Hypothalamus (tissue), 51 donors: ENCODE measurements at regions not wholly inside any gene's neighbourhood (a gene's known extent, or its start where the extent isn't known, plus 50 kb on each side); places are given as distances from the start of the nearest gene placed in this dataset.
"Not testable (repeated sequence)": the region's sequence is repeated elsewhere in the genome, so short reads cannot be mapped to it uniquely, and the experiment has no call there.

Source experiments
- DNase-seq, 51 donors: peaks; one replicate each; lab custom pipeline; 2025; lab: John Stamatoyannopoulos, UW

GRCh38 chr7:112985377-112985987 is 101.1 kb downstream of the GPR85 start:
- no peak for DNase-seq

- DNase-seq, result no peak
These were observed 104.1 kb downstream of the GPR85 start for GRCh38 chr7:112982441-112983063.

GRCh38 chr7:112981966-112982365 is 104.7 kb downstream of the GPR85 start:
- DNase-seq, result no peak

GRCh38 chr7:112979055-112979454 is 107.6 kb downstream of the GPR85 start:
- DNase-seq, result not testable (repeated sequence)

GRCh38 chr7:112977244-112977955 is 109.2 kb downstream of the GPR85 start:
- not testable (repeated sequence) for DNase-seq

- DNase-seq, result no peak
These were observed 115.9 kb downstream of the GPR85 start for GRCh38 chr7:112970771-112971170.

GRCh38 chr7:112969946-112970345 is 116.7 kb downstream of the GPR85 start:
- DNase-seq, result no peak

GRCh38 chr7:112965506-112965905 is 121.1 kb downstream of the GPR85 start:
- no peak for DNase-seq

GRCh38 chr7:112963634-112964033 is 123.0 kb downstream of the GPR85 start:
- no peak for DNase-seq

GRCh38 chr7:112962815-112963214 is 123.8 kb downstream of the GPR85 start:
- no peak for DNase-seq

GRCh38 chr7:112959276-112959675 is 127.4 kb downstream of the GPR85 start:
- DNase-seq, result no peak

- DNase-seq, result no peak
These were observed 127.9 kb downstream of the GPR85 start for GRCh38 chr7:112958775-112959174.

GRCh38 chr7:112957901-112958300 is 128.7 kb downstream of the GPR85 start:
- no peak for DNase-seq

GRCh38 chr7:112953031-112953430 is 133.6 kb downstream of the GPR85 start:
- DNase-seq, result not testable (repeated sequence)

- DNase-seq, result no peak
These were observed 135.6 kb downstream of the GPR85 start for GRCh38 chr7:112951070-112951469.

- not testable (repeated sequence) for DNase-seq
These were observed 136.9 kb downstream of the GPR85 start for GRCh38 chr7:112949682-112950081.

- no peak for DNase-seq
These were observed 140.3 kb downstream of the GPR85 start for GRCh38 chr7:112946350-112946749.

- DNase-seq, result no peak
These were observed 141.6 kb downstream of the GPR85 start for GRCh38 chr7:112945046-112945445.

- no peak for DNase-seq
These were observed 143.6 kb downstream of the GPR85 start for GRCh38 chr7:112942981-112943380.

- not testable (repeated sequence) for DNase-seq
These were observed 144.5 kb downstream of the GPR85 start for GRCh38 chr7:112942125-112942524.

- DNase-seq, result no peak
These were observed 146.3 kb downstream of the GPR85 start for GRCh38 chr7:112940314-112940732.
